Fibroblast of skin of scalp (primary cell): ENCODE measurements at regions not wholly inside any gene's neighbourhood (a gene's known extent, or its start where the extent isn't known, plus 50 kb on each side); places are given as distances from the start of the nearest gene placed in this dataset.
A peak's percentile ranks its signal among the peaks of the same experiment; 100 is the strongest.
"Not testable (repeated sequence)": the region's sequence is repeated elsewhere in the genome, so short reads cannot be mapped to it uniquely, and the experiment has no call there.

Experiments used
- DNase-seq: peaks from one replicate; pipeline ENCODE4 v3.0.0-alpha.2; 2013

- no peak for DNase-seq
Measured at GRCh38 chr3:64387688-64388087, 162.4 kb upstream of the PRICKLE2 start.

GRCh38 chr3:64385277-64385676, 160.0 kb upstream of the PRICKLE2 start:
- DNase-seq, result no peak

- DNase-seq, result no peak
Measured at GRCh38 chr3:64384561-64384960, 159.3 kb upstream of the PRICKLE2 start.

GRCh38 chr3:64382153-64382552, 156.9 kb upstream of the PRICKLE2 start:
- no peak for DNase-seq

- DNase-seq, result no peak
Measured at GRCh38 chr3:64381367-64381766, 156.1 kb upstream of the PRICKLE2 start.

- peak; percentile 78 for DNase-seq
Measured at GRCh38 chr3:64380546-64380945, 155.3 kb upstream of the PRICKLE2 start.

- no peak for DNase-seq
Measured at GRCh38 chr3:64379221-64379620, 154.0 kb upstream of the PRICKLE2 start.

- no peak for DNase-seq
Measured at GRCh38 chr3:64377942-64378341, 152.7 kb upstream of the PRICKLE2 start.

- DNase-seq, result no peak
Measured at GRCh38 chr3:64375737-64376136, 150.5 kb upstream of the PRICKLE2 start.

- no peak for DNase-seq
Measured at GRCh38 chr3:64369390-64369789, 144.1 kb upstream of the PRICKLE2 start.

GRCh38 chr3:64368257-64369020, 143.2 kb upstream of the PRICKLE2 start:
- no peak for DNase-seq

GRCh38 chr3:64365877-64366276, 140.6 kb upstream of the PRICKLE2 start:
- DNase-seq, result no peak

GRCh38 chr3:64363842-64364241, 138.6 kb upstream of the PRICKLE2 start:
- DNase-seq, result no peak

- DNase-seq, result no peak
Measured at GRCh38 chr3:64361962-64362735, 136.9 kb upstream of the PRICKLE2 start.

GRCh38 chr3:64361036-64361435, 135.8 kb upstream of the PRICKLE2 start:
- not testable (repeated sequence) for DNase-seq

- no peak for DNase-seq
Measured at GRCh38 chr3:64360280-64360679, 135.0 kb upstream of the PRICKLE2 start.

GRCh38 chr3:64359735-64360134, 134.5 kb upstream of the PRICKLE2 start:
- no peak for DNase-seq

GRCh38 chr3:64358853-64359252, 133.6 kb upstream of the PRICKLE2 start:
- DNase-seq, result no peak

- DNase-seq, result no peak
Measured at GRCh38 chr3:64358176-64358575, 132.9 kb upstream of the PRICKLE2 start.

GRCh38 chr3:64357481-64357880, 132.2 kb upstream of the PRICKLE2 start:
- DNase-seq, result no peak

- peak; percentile 42 for DNase-seq
Measured at GRCh38 chr3:64355401-64355807, 130.1 kb upstream of the PRICKLE2 start.

- DNase-seq, result no peak
Measured at GRCh38 chr3:64354956-64355355, 129.7 kb upstream of the PRICKLE2 start.

- peak; percentile 44 for DNase-seq
Measured at GRCh38 chr3:64354221-64354620, 129.0 kb upstream of the PRICKLE2 start.

GRCh38 chr3:64353226-64353625, 128.0 kb upstream of the PRICKLE2 start:
- no peak for DNase-seq
